HG02884 (cell line): ENCODE measurements at regions not wholly inside any gene's neighbourhood (a gene's known extent, or its start where the extent isn't known, plus 50 kb on each side); places are given as distances from the start of the nearest gene placed in this dataset.

Experiments used
- ATAC-seq: cut with Tn5 transposase; IDR thresholded peaks from one replicate; pipeline ENCODE4 v1.9.1; 2021; ENCODE audit warnings: mild to moderate bottlenecking, moderate library complexity; ENCODE audit not compliant: unreplicated experiment

DNA sequence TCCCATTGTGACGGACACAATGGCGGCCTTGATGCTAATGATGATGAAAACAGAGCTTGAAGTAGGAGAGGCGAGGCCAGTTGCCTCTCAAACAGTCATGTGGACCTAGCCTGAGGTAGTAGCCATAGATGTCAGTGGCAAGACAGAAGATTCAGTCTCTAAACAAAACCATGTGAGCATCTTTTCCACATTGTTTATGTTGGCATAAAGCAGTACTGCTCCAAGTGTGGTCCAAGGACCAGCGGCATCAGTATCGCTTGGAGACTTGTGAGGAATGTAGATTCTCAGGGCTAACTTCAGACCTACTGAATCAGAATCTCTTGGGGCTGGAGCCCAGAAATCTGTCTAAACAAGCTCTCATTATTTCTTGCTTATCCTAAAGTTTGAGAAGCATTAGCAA, 312.8 kb upstream of the JAG1 start:
- no peak for ATAC-seq

DNA sequence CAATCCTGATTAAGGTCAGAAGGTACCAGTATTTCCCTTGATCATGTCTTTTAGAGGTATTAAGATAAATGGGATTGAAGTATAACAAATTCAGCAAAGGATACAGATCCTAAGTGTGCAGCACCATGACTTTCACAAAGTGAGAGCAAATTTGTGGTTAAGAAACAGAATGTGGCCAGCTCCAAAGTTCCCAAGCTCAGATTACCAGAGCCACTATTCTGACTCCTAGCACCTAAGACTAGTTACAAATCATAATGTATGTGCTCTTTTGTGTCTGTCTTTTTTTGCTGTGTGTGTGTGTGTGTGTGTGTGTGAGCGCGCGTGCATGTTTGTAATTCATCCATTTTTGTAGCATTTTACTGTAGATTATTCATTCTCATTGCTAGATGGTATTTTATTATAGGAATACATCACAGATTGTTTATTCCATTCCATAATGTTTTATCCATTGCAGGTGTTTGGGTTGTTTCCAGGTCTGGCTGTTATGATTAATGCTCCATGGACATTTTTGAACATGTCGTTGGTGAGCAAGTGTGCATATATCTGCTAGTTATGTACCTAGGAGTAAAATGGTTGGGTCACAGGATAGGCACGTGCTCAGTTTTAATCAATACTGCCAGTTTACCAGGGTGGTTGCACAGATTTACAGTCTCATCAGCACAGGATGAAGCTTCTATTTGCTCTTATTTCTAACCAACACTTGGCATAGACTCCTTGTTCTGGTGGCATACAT, 314.0 kb upstream of the JAG1 start:
- ATAC-seq: no peak

DNA sequence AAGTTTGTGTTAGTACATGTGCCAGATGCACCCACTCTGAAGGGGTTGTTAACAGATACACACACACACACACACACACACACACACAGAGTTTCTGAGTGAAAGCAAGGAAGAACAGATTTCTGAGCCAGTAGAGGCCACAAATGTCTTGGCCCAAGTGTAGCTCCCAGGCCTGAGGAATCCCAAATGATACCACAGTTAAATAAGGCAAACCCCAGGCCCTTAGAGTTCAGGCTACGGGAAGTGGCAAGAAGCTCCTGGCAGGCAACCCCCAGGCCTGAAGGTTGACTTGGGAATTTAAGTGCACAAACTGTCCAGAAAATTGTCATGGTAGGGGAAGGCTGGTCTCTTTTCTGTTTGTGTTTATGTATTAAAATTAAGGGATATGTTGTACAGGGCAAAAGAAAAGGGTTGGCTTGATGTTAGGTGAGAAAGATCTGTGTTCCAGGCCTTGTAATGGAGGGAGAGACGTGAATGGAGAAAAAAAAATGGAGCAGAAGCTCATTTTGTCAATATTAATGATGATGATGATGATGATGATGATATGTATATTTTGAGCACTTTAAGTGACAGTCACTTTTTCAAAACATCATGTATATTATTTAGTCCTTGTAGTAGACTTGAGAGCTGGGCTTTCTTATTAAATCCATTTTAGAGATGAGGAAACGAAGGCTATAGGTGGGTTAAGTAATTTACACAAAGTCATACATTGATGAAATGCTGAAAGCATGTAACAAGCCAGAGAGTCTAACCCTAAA, 317.0 kb upstream of the JAG1 start:
- no peak for ATAC-seq

DNA sequence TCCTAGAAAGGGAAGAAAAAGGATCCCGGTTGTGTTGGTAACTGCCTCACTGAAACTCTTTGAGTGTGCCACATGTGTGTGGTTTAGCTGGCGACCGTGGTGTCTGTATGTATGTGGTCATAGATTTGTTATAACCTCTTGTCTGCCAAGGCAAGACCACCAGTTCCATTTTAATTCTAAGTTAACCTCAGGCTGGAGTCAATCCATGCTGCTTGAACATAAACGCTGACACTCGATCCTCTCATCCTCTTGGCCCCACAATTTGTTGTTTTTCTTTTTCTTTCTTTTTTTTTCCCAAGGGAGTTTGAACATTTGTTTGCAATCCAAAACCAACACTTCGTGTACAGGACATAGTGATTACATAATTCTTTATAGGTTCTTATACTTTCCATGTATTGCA, 318.9 kb upstream of the JAG1 start:
- no peak for ATAC-seq

DNA sequence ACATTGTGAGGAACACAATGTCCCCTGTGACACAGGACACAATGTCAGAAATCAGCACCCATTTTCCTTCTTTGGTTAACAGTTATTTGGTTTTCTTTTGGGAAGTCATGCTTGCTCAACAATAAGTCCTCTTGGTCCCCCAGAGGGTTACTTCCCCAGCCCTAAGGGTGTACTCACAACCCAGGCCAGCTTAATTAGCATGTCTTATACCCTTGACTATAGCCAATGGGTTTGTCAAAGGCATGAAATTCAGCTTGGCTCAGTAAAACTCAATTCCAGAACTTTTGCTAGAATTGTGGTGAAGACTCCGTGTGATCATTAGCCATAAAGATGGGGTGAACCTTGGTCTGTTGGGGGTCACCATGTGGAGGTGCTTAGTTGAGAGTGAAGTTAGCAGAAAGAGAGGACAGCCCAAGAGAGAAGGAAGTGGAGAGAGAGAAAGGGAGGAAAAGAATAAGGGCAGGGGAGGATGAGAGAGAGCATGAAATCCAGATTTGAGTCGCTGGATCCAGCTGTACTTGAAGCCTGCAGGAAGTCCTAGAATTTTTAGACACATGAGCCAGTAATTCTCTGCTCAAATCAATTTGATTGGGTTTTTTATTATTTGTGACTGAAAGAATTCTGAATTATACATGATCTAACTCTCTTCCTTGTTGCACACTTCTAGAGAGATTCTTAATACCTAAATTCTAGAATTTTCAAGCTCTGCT, 321.3 kb upstream of the JAG1 start:
- no peak for ATAC-seq

DNA sequence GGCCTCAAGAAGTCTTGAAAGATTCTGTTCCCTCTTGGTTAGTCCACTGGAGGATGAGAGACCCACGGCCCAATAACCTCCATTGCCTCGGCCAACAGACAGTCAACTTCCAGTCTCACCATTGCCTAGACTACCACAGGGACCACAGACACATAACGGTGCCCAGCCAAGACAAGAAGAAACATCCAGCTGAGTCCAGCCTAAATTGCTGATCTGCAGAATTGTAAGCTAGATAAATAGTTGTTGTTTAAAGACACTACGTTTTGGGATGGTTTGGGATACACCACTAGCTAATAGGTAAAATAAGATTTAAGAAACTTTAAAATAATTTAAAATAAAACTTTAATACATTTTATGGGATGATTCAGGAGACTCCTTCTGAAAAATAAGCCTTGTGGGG, 324.7 kb upstream of the JAG1 start:
- ATAC-seq: no peak

DNA sequence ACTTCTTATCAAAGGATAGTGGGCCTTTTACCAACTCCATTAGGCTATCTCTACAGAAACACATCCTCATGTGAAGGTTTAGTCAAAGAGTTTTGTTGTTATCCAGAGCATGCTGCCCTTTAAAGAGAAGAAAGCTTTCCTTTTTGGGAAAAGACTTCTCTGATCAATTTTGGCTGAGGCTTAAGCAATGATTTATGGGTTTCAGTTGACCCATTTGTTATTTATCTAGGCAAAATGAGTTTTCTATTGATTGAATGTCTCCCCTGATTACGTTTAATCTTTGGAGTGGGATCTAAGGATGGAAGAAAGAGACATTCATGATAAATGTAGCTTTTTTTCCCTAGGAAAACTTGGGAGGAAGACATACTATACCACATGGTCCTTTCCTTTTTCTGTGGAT, 326.6 kb upstream of the JAG1 start:
- no peak for ATAC-seq

DNA sequence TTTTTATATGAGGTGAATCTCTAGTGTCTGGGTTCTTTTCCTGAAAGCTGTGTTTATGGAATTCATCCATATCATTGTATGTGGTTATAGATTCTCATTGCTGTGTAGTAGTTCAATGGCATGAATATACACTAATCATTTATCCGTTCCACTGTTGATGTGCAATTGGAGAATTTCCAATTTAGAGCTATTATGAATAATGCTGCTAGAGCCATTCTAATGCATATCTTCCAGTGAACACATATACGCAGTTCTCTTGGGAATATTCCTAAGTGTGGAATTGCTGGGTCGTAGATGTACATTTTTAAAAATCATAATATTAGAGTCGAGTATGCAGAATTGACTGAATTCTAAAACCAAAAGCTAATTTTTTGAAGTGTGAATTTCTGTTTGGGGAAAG, 327.5 kb upstream of the JAG1 start:
- ATAC-seq: no peak

DNA sequence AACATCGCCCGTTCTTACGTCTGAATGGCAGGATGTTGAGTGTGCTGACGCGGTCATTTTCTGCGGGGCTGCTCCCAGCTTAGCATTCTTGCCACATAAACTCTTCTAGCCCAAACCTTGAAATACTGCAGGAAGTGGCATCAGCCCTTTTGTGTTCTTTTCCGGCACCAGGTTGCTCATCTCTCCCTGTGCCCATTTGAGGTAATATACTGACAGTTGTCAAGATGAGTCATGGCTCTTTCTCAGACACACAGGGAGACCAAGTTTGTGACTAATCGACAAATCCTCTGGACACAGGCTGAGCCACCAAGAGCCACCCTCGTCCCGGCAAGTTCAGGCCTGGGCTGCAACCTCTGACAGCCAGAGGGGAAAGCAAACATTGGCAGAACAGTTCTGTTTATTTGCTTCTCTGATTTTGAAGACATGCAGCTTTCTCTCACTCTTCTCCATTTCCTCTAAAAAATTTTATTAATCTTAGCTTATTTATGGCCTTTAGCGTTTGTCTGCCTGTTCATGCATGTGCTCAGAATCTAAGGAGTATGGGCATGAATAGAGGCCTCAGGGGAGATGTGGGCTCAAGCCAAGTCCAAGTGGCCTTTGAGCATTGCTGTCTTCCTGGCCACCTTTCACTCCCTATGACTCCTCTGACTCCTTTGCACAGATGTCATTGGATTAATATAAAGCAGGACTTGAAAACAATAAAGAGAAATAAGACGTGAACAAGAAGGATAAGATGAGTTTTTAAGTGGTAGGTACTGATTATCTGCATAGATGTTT, 328.2 kb upstream of the JAG1 start:
- ATAC-seq: no peak

DNA sequence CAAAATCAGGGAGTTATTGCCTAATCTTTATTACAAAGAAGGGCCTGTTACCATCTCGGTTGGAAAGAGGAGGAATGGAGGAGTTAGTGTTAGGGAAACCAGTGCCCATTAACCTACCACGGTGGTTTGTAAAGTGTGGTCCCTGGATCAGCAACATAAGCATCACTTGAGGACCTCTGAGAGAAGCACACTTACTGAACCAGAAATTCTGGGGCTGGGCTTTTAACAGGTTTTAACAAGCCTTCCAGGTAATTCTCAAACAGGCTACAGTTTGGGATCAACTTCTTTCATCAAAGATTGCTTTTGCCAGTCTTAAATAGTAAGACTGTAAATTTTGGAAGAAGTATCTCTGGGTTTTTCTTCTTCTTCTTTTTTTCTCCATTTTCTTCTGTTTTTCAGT, 329.5 kb upstream of the JAG1 start:
- no peak for ATAC-seq

DNA sequence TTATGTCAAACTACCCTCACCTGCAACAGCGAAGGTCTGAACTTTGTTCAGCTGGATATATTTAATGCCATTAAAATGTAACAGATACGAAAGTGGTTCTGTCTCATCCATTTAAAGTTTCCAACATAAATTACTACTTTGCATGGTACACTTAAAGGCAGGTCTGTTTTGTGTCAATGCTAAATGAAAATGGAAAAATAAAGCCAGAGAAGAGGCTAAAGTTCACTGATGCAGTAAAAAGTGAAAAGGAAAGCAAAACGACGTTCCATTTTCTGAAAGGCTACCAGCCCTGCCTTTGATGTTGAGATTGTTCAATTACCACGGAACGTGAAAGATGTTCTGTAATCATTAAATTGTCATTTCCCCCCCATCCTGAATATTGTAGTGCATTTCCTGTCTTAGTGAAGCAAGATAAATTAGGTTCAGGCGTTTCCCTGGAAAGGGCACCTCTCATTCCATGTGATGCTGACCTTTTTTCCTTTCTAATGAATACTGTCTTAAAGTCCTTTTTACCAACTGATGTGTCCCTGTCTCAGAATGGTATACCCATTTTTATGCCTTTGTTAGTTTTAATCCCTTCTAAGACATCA, 334.7 kb upstream of the JAG1 start:
- ATAC-seq: no peak

DNA sequence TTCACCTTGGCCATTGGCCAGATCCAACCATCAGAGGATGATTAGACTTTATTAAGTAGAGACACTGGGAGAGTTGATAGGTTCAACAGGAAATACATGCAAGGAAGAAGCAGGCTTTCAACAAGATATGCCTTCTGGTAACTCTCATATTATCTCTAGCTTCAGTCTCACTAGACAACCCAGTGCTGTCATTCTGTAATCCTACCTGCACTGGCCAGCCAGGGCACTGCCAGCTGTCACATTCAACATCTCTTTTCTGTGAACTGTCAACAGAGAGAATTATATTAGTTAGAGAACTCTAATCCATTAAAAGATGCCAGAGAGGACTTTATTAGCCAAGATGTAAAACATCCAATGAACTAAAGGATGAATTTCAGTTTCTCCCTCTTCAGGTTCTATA, 337.9 kb upstream of the JAG1 start:
- ATAC-seq: no peak

DNA sequence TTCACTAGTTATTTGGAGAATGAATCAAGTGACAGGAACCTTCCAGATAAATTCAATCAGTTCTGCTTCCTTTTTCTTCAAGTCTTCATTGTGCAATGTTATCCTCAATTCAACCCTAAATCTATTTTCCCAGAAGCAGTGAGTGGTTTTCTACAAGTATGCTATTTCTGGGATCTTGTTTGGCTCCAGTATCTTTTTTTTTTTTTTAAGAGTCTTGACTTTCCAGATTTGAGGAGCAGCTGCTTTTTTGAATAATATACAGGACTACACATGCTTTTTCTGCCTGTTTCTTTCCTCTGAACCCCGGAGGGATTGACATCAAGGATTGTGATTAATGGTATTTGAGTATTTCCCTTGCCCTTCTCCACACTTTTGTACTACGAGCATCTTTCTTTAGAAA, 339.2 kb upstream of the JAG1 start:
- ATAC-seq: no peak

DNA sequence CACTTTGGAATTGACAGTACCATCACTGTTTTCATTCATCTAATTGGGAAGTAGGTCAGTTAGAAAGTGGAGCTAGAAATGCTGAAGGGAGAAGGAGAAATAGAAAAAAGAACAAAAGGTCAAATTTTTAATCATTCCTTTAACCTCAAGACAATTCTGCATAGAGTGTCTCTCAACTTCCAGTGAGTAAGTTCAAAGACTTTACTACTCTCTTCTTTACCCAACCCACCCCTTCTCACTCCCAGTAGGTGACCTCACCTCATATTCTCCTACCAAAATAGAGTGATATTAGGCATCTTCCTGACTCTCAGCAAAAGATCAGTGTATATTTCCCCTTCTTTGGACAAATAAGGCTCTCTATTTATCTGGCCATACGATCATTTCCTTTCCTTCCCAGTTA, 340.0 kb upstream of the JAG1 start:
- no peak for ATAC-seq

DNA sequence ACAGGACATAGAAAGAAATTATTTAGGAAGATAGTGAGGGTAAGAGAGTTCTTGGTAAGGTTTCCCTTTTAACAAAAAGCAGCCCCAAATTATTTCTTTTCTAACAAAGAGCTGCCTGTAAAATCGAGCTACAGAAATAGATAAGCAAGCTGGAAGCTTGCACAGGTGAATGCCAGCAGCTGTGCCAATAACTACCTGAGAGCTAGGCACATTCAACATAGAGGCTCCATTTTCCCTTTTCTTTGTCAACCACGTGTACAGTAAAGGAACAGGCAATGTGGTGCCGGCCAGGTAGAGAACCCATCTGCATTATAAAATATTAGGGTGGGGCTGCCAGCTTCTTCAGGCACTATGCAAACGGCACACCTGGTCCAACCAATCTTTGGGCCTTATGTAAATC, 341.6 kb upstream of the JAG1 start:
- ATAC-seq: no peak

DNA sequence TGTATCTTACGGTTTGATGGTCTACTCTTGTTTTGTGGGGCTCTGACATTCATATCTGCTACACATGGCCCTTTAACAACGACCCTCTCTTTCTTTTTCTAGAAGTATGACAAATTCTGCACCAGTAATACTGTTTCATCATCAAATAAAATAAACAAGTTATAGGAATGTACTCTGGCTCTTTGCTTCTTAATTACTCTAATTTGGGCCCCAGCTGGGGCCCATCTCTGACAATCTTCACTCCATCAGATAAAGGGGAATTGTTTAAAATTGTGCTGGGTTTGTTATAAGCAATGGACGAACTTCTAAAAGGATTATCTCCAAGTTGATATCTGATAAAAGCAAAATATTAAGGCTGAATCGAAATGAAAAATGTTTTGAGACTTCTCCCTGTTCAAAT, 343.6 kb upstream of the JAG1 start:
- ATAC-seq: no peak

DNA sequence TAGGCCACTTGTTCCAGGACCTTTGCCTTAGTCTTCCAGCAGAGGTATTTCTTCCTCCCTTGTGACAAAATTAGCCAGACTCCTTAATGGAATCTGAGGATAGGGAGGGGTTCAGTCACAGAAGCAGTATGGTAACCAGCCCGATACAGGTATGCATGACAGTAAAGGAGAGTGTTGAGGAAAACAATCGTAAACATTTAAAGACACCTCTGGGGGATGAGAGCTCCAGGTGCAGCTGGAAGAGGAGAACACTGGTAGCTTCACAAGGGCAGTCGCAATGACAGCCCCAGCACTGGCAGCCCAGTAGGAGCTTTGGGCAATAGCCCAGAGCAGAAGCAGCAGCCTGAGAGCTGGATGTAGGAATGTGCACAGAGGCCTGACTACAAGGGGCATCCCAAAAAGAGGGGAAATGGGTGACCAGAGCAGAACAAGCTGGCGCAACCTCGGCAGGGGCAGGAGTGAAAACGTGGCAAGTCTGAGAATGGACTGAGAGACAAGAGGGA, 344.9 kb upstream of the JAG1 start:
- ATAC-seq: no peak

DNA sequence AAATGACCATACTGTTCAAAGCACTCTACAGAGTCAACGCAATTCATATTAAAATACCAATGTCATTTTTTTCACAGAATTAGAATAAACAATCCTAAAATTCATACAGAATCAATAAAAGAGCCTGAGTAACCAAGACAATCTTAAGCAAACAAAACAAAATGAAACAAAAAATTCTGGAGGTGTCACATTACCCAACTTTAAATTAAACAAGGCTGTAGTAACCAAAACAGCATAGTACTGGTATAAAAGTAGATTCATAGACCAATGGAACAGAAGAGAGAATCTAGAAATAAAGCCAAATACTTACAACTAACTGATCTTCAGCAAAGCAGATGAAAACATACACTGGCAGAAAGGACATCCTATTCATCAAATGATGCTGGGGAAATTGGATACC, 346.9 kb upstream of the JAG1 start:
- ATAC-seq: no peak

DNA sequence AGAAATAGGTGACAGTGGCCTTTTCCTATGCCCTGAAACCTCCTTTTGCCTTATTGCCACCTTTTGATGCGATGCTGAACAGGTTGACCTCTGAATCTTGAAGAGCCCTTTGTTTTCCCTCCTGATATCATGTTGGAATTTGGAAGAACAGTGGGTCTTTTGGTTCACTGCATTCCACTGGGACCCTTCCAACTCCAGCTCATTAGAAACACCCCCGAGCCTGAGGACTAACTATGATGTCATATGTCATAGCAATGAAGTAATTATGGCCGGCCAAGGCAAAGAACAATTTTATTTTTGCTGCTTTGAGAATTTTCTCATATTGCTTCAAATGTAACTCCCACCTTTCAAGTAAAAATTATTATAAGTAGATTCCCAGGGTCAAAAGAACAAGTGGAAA, 353.4 kb upstream of the JAG1 start:
- ATAC-seq: no peak

DNA sequence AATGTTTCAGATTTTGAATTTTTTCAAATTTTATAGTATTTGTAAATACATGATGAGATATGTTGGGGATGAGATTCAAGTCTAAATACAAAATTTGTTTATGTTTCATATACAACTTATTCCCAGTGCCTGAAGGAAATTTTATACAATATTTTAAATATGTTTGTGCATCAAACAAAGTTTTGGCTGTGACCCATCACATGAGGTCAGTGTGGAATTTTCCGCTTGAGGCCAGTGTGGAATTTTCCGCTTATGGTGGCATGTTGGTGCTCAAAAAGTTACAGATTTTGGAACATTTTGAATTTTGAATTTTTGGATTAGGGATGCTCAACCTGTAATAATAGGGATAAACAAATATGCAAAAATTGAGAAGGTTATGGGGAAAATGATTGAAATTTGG, 356.6 kb upstream of the JAG1 start:
- no peak for ATAC-seq

DNA sequence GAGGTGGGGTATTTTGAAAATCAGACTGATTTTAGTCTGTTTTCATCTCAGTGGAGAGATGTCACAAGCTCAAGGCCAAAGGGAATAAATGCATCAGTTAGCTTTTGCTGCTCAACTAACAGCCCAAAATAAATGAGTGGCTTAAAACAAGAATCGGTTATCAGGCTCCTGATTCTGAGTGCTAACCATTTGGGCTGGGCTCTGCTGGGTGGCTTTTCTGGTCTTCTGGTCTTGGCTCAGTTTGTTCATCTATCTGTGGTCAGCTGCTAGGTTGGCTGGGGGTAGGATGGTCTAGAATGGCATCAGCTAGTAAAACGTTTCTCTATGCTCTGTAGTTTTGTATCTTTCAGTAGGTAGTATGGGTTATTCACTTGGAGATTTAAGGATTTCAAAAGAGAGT, 357.5 kb upstream of the JAG1 start:
- ATAC-seq: no peak
